ENCODE measurements at regions not wholly inside any gene's neighbourhood (a gene's known extent, or its start where the extent isn't known, plus 50 kb on each side); places are given as distances from the start of the nearest gene placed in this dataset.

DNA sequence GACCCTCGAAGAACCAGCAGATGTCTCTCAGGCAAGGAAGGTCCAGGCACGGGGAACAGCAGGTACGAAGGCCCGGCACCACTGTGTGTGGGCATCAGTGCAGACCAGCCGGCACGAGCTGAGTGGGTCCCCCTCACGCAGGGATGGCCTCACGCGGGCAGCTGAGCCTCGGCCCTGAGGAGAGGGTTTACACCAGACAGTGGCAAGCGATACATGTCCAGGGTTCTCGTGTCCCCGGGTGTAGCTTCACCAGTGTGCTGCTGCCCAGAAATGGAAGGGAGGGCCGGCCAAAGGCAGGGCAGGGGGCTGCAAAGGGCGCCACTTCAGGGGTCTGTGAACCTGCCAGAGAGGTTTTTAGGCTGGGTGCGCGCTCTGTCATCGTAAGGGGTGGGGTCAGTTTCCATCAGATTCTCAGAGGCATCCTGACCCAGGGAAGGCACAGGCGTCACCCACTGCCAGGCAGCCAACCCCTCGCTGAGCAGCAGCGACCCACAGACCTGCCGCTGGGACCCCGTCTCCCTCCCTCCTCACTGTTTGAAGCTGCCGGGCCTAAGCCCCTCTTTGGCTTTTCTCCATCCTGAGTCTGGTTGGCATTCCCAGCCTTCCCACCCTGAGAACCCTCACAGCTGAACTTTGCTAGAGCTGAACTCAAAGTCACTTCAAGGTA is 107.0 kb downstream of the CPZ start:
- ATAC-seq (no peak), DNase-seq (peak in 1 of 4 donors; percentile 6)
- H3K4me1 ChIP-seq: no peaks in the 10 kb centered on the region
- TF ChIP-seq POLR2A (IDR thresholded peaks at IDR 0.05): no peak
- TF ChIP-seq, protein P1, sequence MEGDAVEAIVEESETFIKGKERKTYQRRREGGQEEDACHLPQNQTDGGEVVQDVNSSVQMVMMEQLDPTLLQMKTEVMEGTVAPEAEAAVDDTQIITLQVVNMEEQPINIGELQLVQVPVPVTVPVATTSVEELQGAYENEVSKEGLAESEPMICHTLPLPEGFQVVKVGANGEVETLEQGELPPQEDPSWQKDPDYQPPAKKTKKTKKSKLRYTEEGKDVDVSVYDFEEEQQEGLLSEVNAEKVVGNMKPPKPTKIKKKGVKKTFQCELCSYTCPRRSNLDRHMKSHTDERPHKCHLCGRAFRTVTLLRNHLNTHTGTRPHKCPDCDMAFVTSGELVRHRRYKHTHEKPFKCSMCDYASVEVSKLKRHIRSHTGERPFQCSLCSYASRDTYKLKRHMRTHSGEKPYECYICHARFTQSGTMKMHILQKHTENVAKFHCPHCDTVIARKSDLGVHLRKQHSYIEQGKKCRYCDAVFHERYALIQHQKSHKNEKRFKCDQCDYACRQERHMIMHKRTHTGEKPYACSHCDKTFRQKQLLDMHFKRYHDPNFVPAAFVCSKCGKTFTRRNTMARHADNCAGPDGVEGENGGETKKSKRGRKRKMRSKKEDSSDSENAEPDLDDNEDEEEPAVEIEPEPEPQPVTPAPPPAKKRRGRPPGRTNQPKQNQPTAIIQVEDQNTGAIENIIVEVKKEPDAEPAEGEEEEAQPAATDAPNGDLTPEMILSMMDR (IDR thresholded peaks at IDR 0.05): no peak
- H3K9me3 ChIP-seq: no peaks in the 10 kb centered on the region
- H3K36me3 ChIP-seq (replicated peaks in 1 of 2; ENCODE audit: insufficient read depth in 1 of 2, low read depth in 2 of 2): no peaks in the 10 kb centered on the region
- WGBS, 2 donors: 63 to 73% methylated on average over 18 to 23 of the region's 24 CpGs
- H3K27ac ChIP-seq: no peak overlapping the region
- intact Hi-C loops (cut with DNase I): loop anchor here (10.0 kb wide), 1 partner anchor 185 kb away; no protein-coding TSS in a partner anchor
- H3K27me3 ChIP-seq: peaks cover 0 to 8% of the 10 kb centered on the region in 2 donors
- H3K4me3 ChIP-seq: no peak overlapping the region

DNA sequence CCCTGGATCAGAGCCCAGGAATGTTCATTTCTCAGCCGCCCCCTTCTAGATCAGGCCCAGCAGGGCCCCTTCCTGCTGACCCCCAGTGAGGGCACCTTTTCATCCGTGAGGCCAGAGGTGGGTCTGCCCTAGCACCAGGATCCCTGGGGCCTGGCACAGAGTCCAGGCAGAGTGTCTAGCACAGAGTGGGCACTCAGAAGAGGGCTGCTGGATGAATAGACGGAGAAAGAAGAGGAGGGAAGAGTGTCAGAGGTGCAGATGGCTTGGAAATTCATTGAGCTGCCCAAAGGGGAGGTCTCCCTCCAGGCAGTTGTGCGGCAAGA is 106.5 kb downstream of the CPZ start:
- WGBS, 2 donors: 69 to 83% methylated on average over 4 of the region's 4 CpGs
- no peaks in the 10 kb centered on the region for H3K4me1 ChIP-seq
- H3K27me3 ChIP-seq: peaks cover 0 to 8% of the 10 kb centered on the region in 2 donors
- no peak for ATAC-seq
- intact Hi-C loops (cut with DNase I): loop anchor here (10.0 kb wide), 1 partner anchor 186 kb away; no protein-coding TSS in a partner anchor
- H3K27ac ChIP-seq: no peak overlapping the region
- no peaks in the 10 kb centered on the region for H3K36me3 ChIP-seq (replicated peaks in 1 of 2; ENCODE audit: insufficient read depth in 1 of 2, low read depth in 2 of 2)
- no peaks in the 10 kb centered on the region for H3K9me3 ChIP-seq
- DNase-seq: no peak
- TF ChIP-seq POLR2A (IDR thresholded peaks at IDR 0.05): no peak
- TF ChIP-seq, protein P1 (IDR thresholded peaks at IDR 0.05): no peak
- no peak overlapping the region for H3K4me3 ChIP-seq

DNA sequence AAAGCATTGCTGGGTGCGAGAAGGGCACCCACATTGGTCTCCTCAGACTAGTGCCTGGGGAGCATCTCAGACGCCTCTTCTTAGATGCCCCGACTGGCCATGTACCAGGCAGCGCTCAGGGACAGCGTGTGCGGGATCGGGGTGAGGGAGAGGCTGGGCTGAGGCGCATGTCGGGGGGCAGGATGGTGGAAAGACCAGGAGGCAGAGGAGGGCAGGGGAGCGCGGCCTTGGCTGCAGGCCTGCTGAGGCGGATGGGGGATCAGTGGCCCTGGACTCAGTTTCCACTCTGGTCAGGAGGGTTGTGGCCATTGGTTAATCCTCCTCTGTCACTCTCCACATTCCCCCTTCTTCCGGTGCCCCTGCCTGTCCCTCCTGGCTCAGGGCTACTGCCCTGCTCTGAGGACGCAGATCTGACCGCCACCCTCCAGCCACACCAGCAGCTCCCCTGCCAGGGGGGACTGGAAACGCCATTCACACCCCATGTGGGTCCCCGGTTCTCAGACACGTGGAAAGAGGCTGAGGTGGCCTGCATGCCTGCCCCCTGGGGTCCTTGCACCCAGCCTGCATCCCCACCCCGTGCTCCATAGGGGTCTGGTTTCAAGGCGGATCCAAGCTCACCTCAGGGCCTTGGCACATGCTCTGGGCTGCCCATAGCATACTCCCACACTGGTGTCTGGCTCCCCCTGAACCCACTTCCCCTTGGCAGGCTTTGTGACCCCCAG is 105.9 kb downstream of the CPZ start:
- Histone ChIP-seq H3K4me3 (no peak overlapping the region), H3K27ac (no peak overlapping the region), H3K4me1 (no peaks in the 10 kb centered on the region), H3K36me3 (replicated peaks in 1 of 2; ENCODE audit: insufficient read depth in 1 of 2, low read depth in 2 of 2) (no peaks in the 10 kb centered on the region), H3K27me3 (peaks cover 0 to 8% of the 10 kb centered on the region in 2 donors), H3K9me3 (no peaks in the 10 kb centered on the region)
- ATAC-seq (no peak), DNase-seq (peak in 1 of 4 donors; percentile 4)
- WGBS, 2 donors: 83 to 91% methylated on average over 13 to 20 of the region's 20 CpGs
- TF ChIP-seq, protein P1 (IDR thresholded peaks at IDR 0.05): no peak
- no peak for TF ChIP-seq POLR2A (IDR thresholded peaks at IDR 0.05)
- intact Hi-C loops (cut with DNase I): loop anchor here (10.0 kb wide), 1 partner anchor 186 kb away; no protein-coding TSS in a partner anchor

DNA sequence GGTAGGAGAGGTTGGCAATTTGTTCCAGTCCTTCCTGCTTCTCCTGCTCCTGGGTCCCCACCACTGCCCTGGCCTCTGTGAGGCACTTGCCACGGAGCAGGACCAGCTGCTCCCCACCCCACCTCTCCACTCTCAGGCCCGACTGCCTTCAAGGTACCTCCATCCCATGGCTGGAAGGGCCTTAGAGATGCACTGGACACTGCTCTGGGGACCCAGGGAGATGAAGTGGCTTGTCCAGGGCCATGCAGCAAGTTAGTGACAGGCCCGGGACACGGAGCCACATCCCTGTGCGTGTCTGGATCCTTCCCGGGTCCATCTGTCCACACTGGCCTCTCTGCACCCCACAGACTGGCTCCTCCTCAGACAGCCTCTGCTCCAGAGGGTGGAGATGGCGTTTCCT is 105.3 kb downstream of the CPZ start:
- H3K4me3 ChIP-seq: no peak overlapping the region
- no peak overlapping the region for H3K27ac ChIP-seq
- no peaks in the 10 kb centered on the region for H3K9me3 ChIP-seq
- intact Hi-C loops (cut with DNase I): loop anchor here (10.0 kb wide), 1 partner anchor 187 kb away; no protein-coding TSS in a partner anchor
- ATAC-seq: no peak
- no peaks in the 10 kb centered on the region for H3K36me3 ChIP-seq (replicated peaks in 1 of 2; ENCODE audit: insufficient read depth in 1 of 2, low read depth in 2 of 2)
- WGBS, 2 donors: 71 to 73% methylated on average over 5 to 7 of the region's 7 CpGs
- H3K27me3 ChIP-seq: peaks cover 0 to 8% of the 10 kb centered on the region in 2 donors
- DNase-seq: peak in 1 of 4 donors; percentile 0
- TF ChIP-seq, protein P1 (IDR thresholded peaks at IDR 0.05): no peak
- no peak for TF ChIP-seq POLR2A (IDR thresholded peaks at IDR 0.05)
- H3K4me1 ChIP-seq: no peaks in the 10 kb centered on the region
